GM12878 (cell line): ENCODE measurements at regions not wholly inside any gene's neighbourhood (a gene's known extent, or its start where the extent isn't known, plus 50 kb on each side); places are given as distances from the start of the nearest gene placed in this dataset.

Source experiments
- CREM ChIP-seq: IDR thresholded peaks from 2 replicates; pipeline ENCODE4 v1.6.1; 2014; ENCODE audit warnings: antibody characterized with exemption, low read depth
- CTCF ChIP-seq, 3 experiments: IDR thresholded peaks in 2 of 3; conservative IDR thresholded peaks in 1 of 3; 2 replicates each; pipeline ENCODE4 v1.5.1; 2011; ENCODE audit warnings: low read depth in 3 of 3, low read length in 3 of 3, mild to moderate bottlenecking in 3 of 3, control low read depth in 2 of 3, moderate library complexity in 2 of 3, inconsistent platforms in 1 of 3, mixed read lengths in 1 of 3; ENCODE audit not compliant: control insufficient read depth in 2 of 3, insufficient read depth in 1 of 3; ENCODE audit errors: extremely low read depth in 1 of 3
- ETV6 ChIP-seq, 2 experiments: fragments of 450-650 bp in 1 of 2; IDR thresholded peaks in 1 of 2; conservative IDR thresholded peaks in 1 of 2; 2 replicates each; pipeline ENCODE4 v1.6.1; 2014; ENCODE audit warnings: antibody characterized with exemption in 1 of 2, borderline replicate concordance in 1 of 2, low read depth in 1 of 2, mild to moderate bottlenecking in 1 of 2, moderate library complexity in 1 of 2
- HDAC2 ChIP-seq: fragments of 200-600 bp; sonication (generic); IDR thresholded peaks from 2 replicates; pipeline ENCODE4 v1.6.1; 2017
- HDAC6 ChIP-seq: fragments of 200-600 bp; sonication (generic); IDR thresholded peaks from one replicate; pipeline ENCODE4 v1.8.0; 2017; ENCODE audit warnings: antibody characterized with exemption; ENCODE audit not compliant: unreplicated experiment
- MTA3 ChIP-seq: IDR thresholded peaks from 2 replicates; pipeline ENCODE4 v1.6.1; 2012; ENCODE audit warnings: low read length, inconsistent platforms, borderline replicate concordance
- NR2C1 ChIP-seq: fragments of 450-650 bp; IDR thresholded peaks from 2 replicates; pipeline ENCODE4 v1.6.1; 2017; ENCODE audit warnings: antibody characterized with exemption, mild to moderate bottlenecking, moderate library complexity
- RFX5 ChIP-seq: IDR thresholded peaks from 2 replicates; pipeline ENCODE4 v1.6.1; 2011; ENCODE audit warnings: low read depth, low read length, improper control_type of control experiment
- SMARCA5 ChIP-seq: fragments of 450-650 bp; IDR thresholded peaks from 2 replicates; pipeline ENCODE4 v1.6.1; 2017; ENCODE audit warnings: mild to moderate bottlenecking
- TAF1 ChIP-seq: IDR thresholded peaks from 2 replicates; pipeline ENCODE4 v1.6.1; 2011; ENCODE audit warnings: mild to moderate bottlenecking, low read depth, low read length, borderline replicate concordance
- YY1 ChIP-seq: IDR thresholded peaks from 2 replicates; pipeline ENCODE4 v1.6.1; 2011; ENCODE audit warnings: low read depth, mild to moderate bottlenecking, low read length
- ZBTB40 ChIP-seq: fragments of 450-650 bp; IDR thresholded peaks from 2 replicates; pipeline ENCODE4 v1.6.1; 2016; ENCODE audit warnings: mild to moderate bottlenecking, moderate library complexity, borderline replicate concordance
- ZNF274 ChIP-seq: IDR thresholded peaks from one replicate; pipeline ENCODE4 v1.8.0; 2011; ENCODE audit not compliant: insufficient read length, insufficient read depth

- TF ChIP-seq ETV6 (conservative IDR thresholded peaks at IDR 0.05 in 1 of 2, IDR thresholded peaks at IDR 0.05 in 1 of 2; ENCODE audit: borderline replicate concordance in 1 of 2, low read depth in 1 of 2) (no peak), CTCF (IDR thresholded peaks at IDR 0.05 in 2 of 3, conservative IDR thresholded peaks at IDR 0.05 in 1 of 3; ENCODE audit: control insufficient read depth in 2 of 3, extremely low read depth in 1 of 3, insufficient read depth in 1 of 3, low read depth in 3 of 3, low read length in 3 of 3) (no peak), NR2C1 (no peak), ZNF274 (no peak), SMARCA5 (no peak), MTA3 (no peak), RFX5 (no peak), TAF1 (no peak), HDAC6 (no peak), ZBTB40 (no peak), YY1 (no peak), HDAC2 (no peak), CREM (no peak)
Measured at GRCh38 chr5:2587189-2588031, 164.1 kb downstream of the IRX2 start.
